Stomach (tissue), 8 donors: ENCODE measurements at regions not wholly inside any gene's neighbourhood (a gene's known extent, or its start where the extent isn't known, plus 50 kb on each side); places are given as distances from the start of the nearest gene placed in this dataset.
A peak's percentile ranks its signal among the peaks of the same experiment; 100 is the strongest.

Experiments
- DNase-seq, 2 donors: peaks; one replicate each; pipeline versions ENCODE4 v3.0.0 to v3.0.0-alpha.2; 2013 to 2019
- H3K27ac ChIP-seq, 5 donors: fragments of 200-600 bp in 4 of 5; sonication (generic) in 4 of 5; one replicate each; pipeline ENCODE4 v1.5.1; 2013 to 2019; ENCODE audit warnings: mild to moderate bottlenecking in 1 of 5, moderate library complexity in 1 of 5
- H3K27me3 ChIP-seq, 3 donors: fragments of 200-600 bp; sonication (generic); one replicate each; pipeline ENCODE4 v1.5.1; 2017 to 2019; ENCODE audit warnings: mixed run types in 1 of 3
- H3K36me3 ChIP-seq, 4 donors: fragments of 200-600 bp; sonication (generic); 1 replicate in 3 of 4; 2 replicates in 1 of 4; pipeline ENCODE4 v1.5.1; 2016 to 2019
- H3K4me1 ChIP-seq, 4 donors: fragments of 200-600 bp; sonication (generic); one replicate each; pipeline ENCODE4 v1.5.1; 2016 to 2019
- H3K4me3 ChIP-seq, 4 donors: fragments of 200-600 bp; sonication (generic) in 3 of 4; one replicate each; pipeline ENCODE4 v1.5.1; 2016 to 2019; ENCODE audit warnings: mild to moderate bottlenecking in 1 of 4
- H3K9me3 ChIP-seq, 4 donors: fragments of 200-600 bp; sonication (generic); one replicate each; pipeline ENCODE4 v1.5.1; 2016 to 2019
- CTCF ChIP-seq, 7 experiments: fragments of 450-650 bp in 4 of 7; fragments of 200-600 bp in 3 of 7; sonication (generic) in 3 of 7; IDR thresholded peaks; one replicate each; pipeline ENCODE4 v1.5.1; 2016 to 2019; ENCODE audit warnings: antibody characterized with exemption in 7 of 7, control low read depth in 2 of 7, mild to moderate bottlenecking in 1 of 7
- EP300 ChIP-seq: sonication (generic); formaldehyde crosslinking; IDR thresholded peaks from one replicate; pipeline ENCODE4 v1.6.1; 2017; ENCODE audit warnings: antibody characterized with exemption
- POLR2A ChIP-seq, 4 donors: fragments of 450-650 bp; IDR thresholded peaks; one replicate each; pipeline ENCODE4 v1.6.1; 2016; ENCODE audit warnings: antibody characterized with exemption in 4 of 4, control low read depth in 2 of 4, mild to moderate bottlenecking in 1 of 4, moderate library complexity in 1 of 4
- POLR2AphosphoS5 ChIP-seq, 3 donors: sonication (generic); formaldehyde crosslinking; IDR thresholded peaks; one replicate each; pipeline ENCODE4 v1.6.1; 2016; ENCODE audit warnings: antibody characterized with exemption in 3 of 3
- WGBS, 5 donors: extraction: QIAGEN DNeasy Blood & Tissue Kit in 3 of 5; methylation state at CpG; one replicate each; pipeline versions ENCODE4 v1.1.5 to v1.1.7; 2013 to 2018; 5-methylcytosine and 5-hydroxymethylcytosine counted together
- intact Hi-C: fragments of 100-400 bp; cut with DNase I; formaldehyde crosslinking; loops from one replicate; pipeline ENCODE4 v1.15.1; 2023; ENCODE audit warnings: low total_unique reads
- donor health status: healthy with polysubstance abuse.
- donor health status: Bipolar disorder and iron deficiency.
- donor health status: healthy.

DNA sequence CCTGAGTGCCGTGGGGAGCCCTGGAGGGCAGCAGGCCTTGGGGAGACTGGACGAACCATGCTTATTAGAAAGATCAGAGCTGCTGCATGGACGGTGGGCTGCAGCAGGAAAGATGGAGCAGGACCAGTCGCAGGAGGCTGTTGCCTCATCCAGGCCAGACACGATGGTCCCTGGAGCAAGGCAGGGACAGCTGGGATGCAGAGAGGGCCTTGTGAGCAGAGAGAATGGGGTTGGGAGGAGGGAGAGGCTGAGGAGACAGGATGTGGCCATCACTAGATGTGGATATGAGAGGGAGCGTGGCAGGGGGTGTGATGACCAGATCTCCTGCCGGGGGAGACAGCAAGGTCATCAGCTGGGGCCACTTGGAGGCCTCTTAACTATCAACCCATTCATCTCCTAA lies 727.6 kb downstream of the PTPRU start:
- 73 to 83% (median 78%) methylated on average over 7 of the region's 7 CpGs for WGBS, 5 donors

GRCh38 chr1:29962831-29963247 lies 726.5 kb downstream of the PTPRU start:
- H3K27me3 ChIP-seq, result peaks cover 0 to 79% (median 4%) of the 10 kb centered on the region in 3 donors
- DNase-seq, result no peak

More for the DNA sequence above, 727.6 kb downstream of the PTPRU start:
- H3K27me3 ChIP-seq, result peaks cover 0 to 83% (median 4%) of the 10 kb centered on the region in 3 donors
- intact Hi-C loops, result no loop called here
- TF ChIP-seq POLR2A (IDR thresholded peaks at IDR 0.05) (no peak), POLR2AphosphoS5 (IDR thresholded peaks at IDR 0.05) (no peak), CTCF (IDR thresholded peaks at IDR 0.05) (no peak), EP300 (no peak)
- H3K4me3 ChIP-seq, result no peak overlapping the region
- H3K9me3 ChIP-seq, result no peaks in the 10 kb centered on the region
- H3K27ac ChIP-seq, result no peak overlapping the region
- DNase-seq, result peak in 1 of 2 donors; percentile 16
- H3K4me1 ChIP-seq, result no peaks in the 10 kb centered on the region
- no peaks in the 10 kb centered on the region for H3K36me3 ChIP-seq

DNA sequence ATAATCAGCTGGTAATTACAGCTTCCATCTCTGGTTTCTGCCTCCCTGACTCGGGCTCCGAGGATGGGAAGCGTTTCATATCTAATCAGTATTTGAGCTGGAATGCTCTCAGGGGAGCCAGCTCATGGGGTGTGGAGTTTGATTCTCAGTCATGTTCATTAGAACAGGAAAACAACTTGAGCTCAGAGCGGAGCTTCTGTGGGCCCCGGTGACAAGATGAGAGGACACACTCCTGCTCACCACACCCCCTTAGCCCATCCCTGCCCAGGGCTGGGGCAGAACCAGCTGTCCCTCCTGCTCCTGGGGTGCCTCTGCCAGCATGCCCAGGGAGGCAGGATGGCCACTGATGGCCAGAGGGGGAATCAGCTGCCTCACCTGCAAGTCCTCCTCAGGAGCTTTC lies 726.0 kb downstream of the PTPRU start:
- H3K4me1 ChIP-seq, result no peaks in the 10 kb centered on the region
- 19 to 42% (median 23%) methylated on average over 5 of the region's 5 CpGs for WGBS, 5 donors
- DNase-seq, result no peak
- H3K4me3 ChIP-seq, result no peak overlapping the region
- H3K27me3 ChIP-seq, result peaks cover 0 to 74% (median 4%) of the 10 kb centered on the region in 3 donors
- intact Hi-C loops, result no loop called here
- H3K36me3 ChIP-seq, result no peaks in the 10 kb centered on the region
- no peak for TF ChIP-seq POLR2A (IDR thresholded peaks at IDR 0.05)
- H3K9me3 ChIP-seq, result no peaks in the 10 kb centered on the region
- H3K27ac ChIP-seq, result no peak overlapping the region

More at GRCh38 chr1:29962831-29963247, 726.5 kb downstream of the PTPRU start:
- Histone ChIP-seq H3K36me3 (no peaks in the 10 kb centered on the region), H3K4me1 (no peaks in the 10 kb centered on the region), H3K4me3 (no peak overlapping the region), H3K9me3 (no peaks in the 10 kb centered on the region), H3K27ac (no peak overlapping the region)
- intact Hi-C loops, result no loop called here
- WGBS, 5 donors, result 22 to 65% (median 46%) methylated on average over 2 to 3 of the region's 3 CpGs
- TF ChIP-seq EP300, result no peak

DNA sequence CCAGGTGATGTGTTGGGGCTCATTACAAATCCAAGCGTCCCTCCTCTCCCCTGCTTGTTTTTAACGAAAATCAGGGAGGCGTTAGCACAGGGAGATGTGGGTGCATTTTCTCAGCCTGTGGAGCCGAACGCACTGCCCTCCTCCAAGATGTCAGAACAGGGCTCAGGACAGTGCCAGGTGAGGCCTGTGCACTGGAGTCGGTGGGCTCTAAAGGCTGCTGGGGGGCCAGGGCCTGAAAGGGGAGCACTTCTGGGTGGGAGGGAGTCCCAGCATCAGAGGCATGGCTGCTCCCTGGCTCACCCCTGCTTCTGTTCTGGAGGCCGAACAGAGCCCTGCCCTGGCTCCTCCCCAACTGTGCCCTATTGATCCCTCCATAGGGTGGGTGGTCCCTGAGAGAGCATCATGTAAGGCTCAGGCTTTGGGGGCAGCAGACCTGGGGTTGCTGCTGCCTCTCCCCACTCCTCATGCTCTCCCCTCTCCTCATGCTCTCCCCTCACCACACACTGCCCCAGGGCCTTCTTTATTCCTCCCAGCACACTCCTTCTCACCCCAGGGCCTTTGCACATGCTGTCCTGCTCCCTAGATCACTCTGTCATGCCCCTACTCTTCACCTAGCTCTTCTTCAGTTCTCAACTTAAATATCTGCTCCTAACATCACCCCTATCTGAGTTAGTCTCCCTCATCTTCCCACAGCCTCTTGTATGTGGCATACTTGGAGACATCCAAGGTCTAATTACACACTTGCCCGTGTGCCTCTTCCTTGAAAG lies 725.2 kb downstream of the PTPRU start:
- peaks cover 0 to 71% (median 4%) of the 10 kb centered on the region in 3 donors for H3K27me3 ChIP-seq
- no peaks in the 10 kb centered on the region for H3K36me3 ChIP-seq
- H3K9me3 ChIP-seq, result no peaks in the 10 kb centered on the region
- no peaks in the 10 kb centered on the region for H3K4me1 ChIP-seq
- H3K27ac ChIP-seq, result no peak overlapping the region
- TF ChIP-seq CTCF (IDR thresholded peaks at IDR 0.05) (no peak), EP300 (no peak), POLR2AphosphoS5 (IDR thresholded peaks at IDR 0.05) (no peak), POLR2A (IDR thresholded peaks at IDR 0.05) (no peak)
- intact Hi-C loops, result no loop called here
- DNase-seq, result no peak
- 67 to 80% (median 69%) methylated on average over 8 of the region's 8 CpGs for WGBS, 5 donors
- no peak overlapping the region for H3K4me3 ChIP-seq

- intact Hi-C loops, result no loop called here
- Histone ChIP-seq H3K27ac (no peak overlapping the region), H3K36me3 (no peaks in the 10 kb centered on the region), H3K27me3 (peaks cover 0 to 65% (median 4%) of the 10 kb centered on the region in 3 donors), H3K4me3 (no peak overlapping the region), H3K9me3 (no peaks in the 10 kb centered on the region), H3K4me1 (no peaks in the 10 kb centered on the region)
- WGBS, 5 donors, result 39 to 46% (median 44%) methylated on average over 9 to 10 of the region's 10 CpGs
- DNase-seq, result peak in 1 of 2 donors; percentile 20
- TF ChIP-seq EP300 (no peak), POLR2A (IDR thresholded peaks at IDR 0.05) (no peak), POLR2AphosphoS5 (IDR thresholded peaks at IDR 0.05) (no peak), CTCF (IDR thresholded peaks at IDR 0.05) (no peak)
These were observed 724.6 kb downstream of the PTPRU start for GRCh38 chr1:29960876-29961275.
